CD14-positive monocyte (primary cell): ENCODE measurements at regions not wholly inside any gene's neighbourhood (a gene's known extent, or its start where the extent isn't known, plus 50 kb on each side); places are given as distances from the start of the nearest gene placed in this dataset.

Experiments
- DNase-seq, 3 donors: peaks; one replicate each; pipeline ENCODE4 v3.0.0-alpha.2; 2011 to 2022
- H2AFZ ChIP-seq: 2 replicates; pipeline ENCODE4 v1.6.0; 2012; ENCODE audit warnings: mild to moderate bottlenecking, low read depth, low read length, inconsistent platforms; ENCODE audit not compliant: insufficient read depth, poor library complexity, severe bottlenecking
- H3K27ac ChIP-seq, 2 donors: 1 replicate in 1 of 2; 2 replicates in 1 of 2; pipeline ENCODE4 v1.5.1; 2012 to 2013; ENCODE audit warnings: low read length in 2 of 2, control low read depth in 1 of 2, inconsistent platforms in 1 of 2, low read depth in 1 of 2, mild to moderate bottlenecking in 1 of 2
- H3K27me3 ChIP-seq, 2 donors: one replicate each; pipeline versions ENCODE4 v1.6.0 to v1.6.1; 2011 to 2013; ENCODE audit warnings: low read length in 2 of 2; ENCODE audit not compliant: control insufficient read depth in 2 of 2, insufficient read depth in 2 of 2
- H3K36me3 ChIP-seq, 2 donors: replicated peaks in 1 of 2; 1 replicate in 1 of 2; 2 replicates in 1 of 2; pipeline versions ENCODE4 v1.5.1 to v1.6.1; 2012 to 2013; ENCODE audit warnings: low read length in 2 of 2, control low read depth in 1 of 2, inconsistent platforms in 1 of 2, mild to moderate bottlenecking in 1 of 2; ENCODE audit not compliant: insufficient read depth in 2 of 2, control insufficient read depth in 1 of 2
- H3K4me1 ChIP-seq, 2 donors: 1 replicate in 1 of 2; 2 replicates in 1 of 2; pipeline versions ENCODE4 v1.5.1 to v1.6.1; 2012 to 2013; ENCODE audit warnings: low read length in 2 of 2, control low read depth in 1 of 2, inconsistent platforms in 1 of 2, mild to moderate bottlenecking in 1 of 2, moderate library complexity in 1 of 2; ENCODE audit not compliant: insufficient read depth in 2 of 2, control insufficient read depth in 1 of 2
- H3K4me2 ChIP-seq: replicated peaks from 2 replicates; pipeline ENCODE3; 2012; ENCODE audit warnings: low read length, moderate library complexity, mild to moderate bottlenecking; ENCODE audit not compliant: poor library complexity, severe bottlenecking; ENCODE audit errors: extremely low read depth
- H3K4me3 ChIP-seq, 3 experiments: fragments of 200-600 bp in 1 of 3; sonication (generic) in 1 of 3; replicated peaks in 1 of 3; 1 replicate in 2 of 3; 2 replicates in 1 of 3; pipeline ENCODE4 v1.5.1; 2011 to 2013; ENCODE audit warnings: low read length in 3 of 3, mild to moderate bottlenecking in 3 of 3, control low read depth in 2 of 3, low read depth in 2 of 3, inconsistent platforms in 1 of 3, moderate library complexity in 1 of 3
- H3K79me2 ChIP-seq: 2 replicates; pipeline ENCODE4 v1.6.0; 2012; ENCODE audit warnings: mild to moderate bottlenecking, control low read depth, inconsistent platforms, low read length, moderate library complexity; ENCODE audit not compliant: insufficient read depth
- H3K9ac ChIP-seq: 2 replicates; pipeline ENCODE4 v1.6.0; 2017; ENCODE audit warnings: low read length, mild to moderate bottlenecking; ENCODE audit not compliant: insufficient read depth, poor library complexity, severe bottlenecking
- H3K9me3 ChIP-seq, 2 donors: replicated peaks in 1 of 2; 1 replicate in 1 of 2; 2 replicates in 1 of 2; pipeline versions ENCODE4 v1.5.1 to v1.6.1; 2012 to 2013; ENCODE audit warnings: low read length in 2 of 2, control low read depth in 1 of 2; ENCODE audit not compliant: control insufficient read depth in 1 of 2, insufficient read depth in 1 of 2
- H4K20me1 ChIP-seq: 2 replicates; pipeline ENCODE4 v1.6.0; 2012; ENCODE audit warnings: mild to moderate bottlenecking, low read length, control low read depth, moderate library complexity; ENCODE audit not compliant: insufficient read depth
- H3K27ac Mint-ChIP-seq, 7 donors: one replicate each; pipeline ENCODE4 v1.8.0; 2020; ENCODE audit warnings: mild to moderate bottlenecking in 7 of 7, mixed read lengths in 7 of 7, moderate library complexity in 6 of 7, inconsistent platforms in 2 of 7
- H3K27me3 Mint-ChIP-seq, 3 donors: one replicate each; pipeline ENCODE4 v1.8.0; 2021 to 2022; ENCODE audit warnings: low read depth in 3 of 3, mild to moderate bottlenecking in 3 of 3, mixed read lengths in 3 of 3, moderate library complexity in 3 of 3, inconsistent platforms in 1 of 3
- H3K36me3 Mint-ChIP-seq, 2 donors: one replicate each; pipeline ENCODE4 v1.8.0; 2020; ENCODE audit warnings: mixed read lengths in 2 of 2, inconsistent platforms in 1 of 2, mild to moderate bottlenecking in 1 of 2
- H3K4me1 Mint-ChIP-seq: one replicate; pipeline ENCODE4 v1.8.0; 2020; ENCODE audit warnings: mild to moderate bottlenecking, mixed read lengths
- H3K4me3 Mint-ChIP-seq, 2 donors: one replicate each; pipeline ENCODE4 v1.8.0; 2020; ENCODE audit warnings: mild to moderate bottlenecking in 2 of 2, mixed read lengths in 2 of 2, moderate library complexity in 1 of 2
- H3K9me3 Mint-ChIP-seq, 7 donors: one replicate each; pipeline ENCODE4 v1.8.0; 2020 to 2022; ENCODE audit warnings: mixed read lengths in 7 of 7, mild to moderate bottlenecking in 6 of 7, moderate library complexity in 6 of 7, inconsistent platforms in 2 of 7
- WGBS: methylation state at CpG from one replicate; pipeline ENCODE4 v1.1.5; 2013; ENCODE audit warnings: missing lambda C conversion rate; ENCODE audit not compliant: insufficient coverage; 5-methylcytosine and 5-hydroxymethylcytosine counted together
- intact Hi-C, 2 donors: fragments of 100-400 bp; cut with micrococcal nuclease; formaldehyde crosslinking; loops; one replicate each; pipeline versions ENCODE4 v1.15.0 to v1.15.1; 2023
- TF ChIP-seq, protein P1 (sequence below): fragments of 200-600 bp; IDR thresholded peaks from one replicate; pipeline ENCODE4 v1.8.0; 2022; ENCODE audit warnings: antibody characterized with exemption, mild to moderate bottlenecking

DNA sequence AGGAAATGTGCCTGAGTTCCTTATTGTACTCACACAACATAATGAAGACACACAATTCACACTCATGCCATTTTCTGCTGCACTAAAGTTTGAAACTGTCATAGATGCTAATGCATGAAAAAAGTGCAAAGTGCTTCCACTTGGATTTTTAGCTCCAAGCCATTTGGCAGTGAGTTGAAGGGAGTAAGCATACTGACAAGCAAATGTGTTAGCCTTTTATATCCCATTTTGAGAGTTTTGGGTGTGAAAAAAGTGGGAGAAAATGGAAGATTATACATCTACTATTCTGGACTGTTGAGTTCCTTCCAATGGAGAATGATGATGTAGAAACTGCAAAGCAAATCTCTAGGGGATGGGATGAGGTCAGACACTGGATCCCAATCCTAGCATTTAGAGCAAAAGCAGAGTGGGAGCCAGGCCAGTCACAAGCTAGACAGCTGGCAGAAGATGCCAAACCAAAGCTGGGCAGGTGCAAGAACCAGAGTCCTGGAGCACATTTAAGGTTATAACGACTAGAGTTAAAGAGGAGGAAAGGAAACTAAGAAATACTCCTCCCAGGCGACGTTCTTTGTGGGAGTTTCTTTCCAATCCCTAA lies 216.8 kb downstream of the FBXO8 start:
- H3K4me3 ChIP-seq: no peak overlapping the region

DNA sequence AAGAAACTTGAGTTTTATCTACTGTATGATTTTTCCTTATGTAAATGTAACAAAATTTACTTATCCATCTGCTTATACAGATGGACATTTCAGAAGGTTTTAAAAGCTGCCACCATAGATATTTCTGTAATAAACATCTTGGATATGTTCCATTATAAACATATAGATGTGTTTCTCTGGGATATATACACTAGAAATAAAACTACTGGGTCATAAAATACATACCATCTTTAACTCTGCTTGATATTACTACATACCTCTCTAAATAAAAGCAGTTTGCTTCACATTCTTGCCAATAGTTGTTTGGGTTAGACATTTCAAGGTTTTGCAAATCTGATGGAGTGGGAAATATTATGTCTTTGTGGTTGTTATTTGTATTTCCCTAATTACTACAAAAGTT lies 220.6 kb downstream of the FBXO8 start:
- no peak overlapping the region for H3K9ac ChIP-seq
- TF ChIP-seq, protein P1, sequence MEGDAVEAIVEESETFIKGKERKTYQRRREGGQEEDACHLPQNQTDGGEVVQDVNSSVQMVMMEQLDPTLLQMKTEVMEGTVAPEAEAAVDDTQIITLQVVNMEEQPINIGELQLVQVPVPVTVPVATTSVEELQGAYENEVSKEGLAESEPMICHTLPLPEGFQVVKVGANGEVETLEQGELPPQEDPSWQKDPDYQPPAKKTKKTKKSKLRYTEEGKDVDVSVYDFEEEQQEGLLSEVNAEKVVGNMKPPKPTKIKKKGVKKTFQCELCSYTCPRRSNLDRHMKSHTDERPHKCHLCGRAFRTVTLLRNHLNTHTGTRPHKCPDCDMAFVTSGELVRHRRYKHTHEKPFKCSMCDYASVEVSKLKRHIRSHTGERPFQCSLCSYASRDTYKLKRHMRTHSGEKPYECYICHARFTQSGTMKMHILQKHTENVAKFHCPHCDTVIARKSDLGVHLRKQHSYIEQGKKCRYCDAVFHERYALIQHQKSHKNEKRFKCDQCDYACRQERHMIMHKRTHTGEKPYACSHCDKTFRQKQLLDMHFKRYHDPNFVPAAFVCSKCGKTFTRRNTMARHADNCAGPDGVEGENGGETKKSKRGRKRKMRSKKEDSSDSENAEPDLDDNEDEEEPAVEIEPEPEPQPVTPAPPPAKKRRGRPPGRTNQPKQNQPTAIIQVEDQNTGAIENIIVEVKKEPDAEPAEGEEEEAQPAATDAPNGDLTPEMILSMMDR: no peak
- Mint-ChIP-seq H3K9me3 (peaks cover 0 to 5% (median 5%) of the 10 kb centered on the region in 7 donors), H3K27ac (no peak overlapping the region), H3K4me1 (peaks cover 22% of the 10 kb centered on the region), H3K4me3 (no peak overlapping the region), H3K27me3 (peaks cover 4 to 12% (median 7%) of the 10 kb centered on the region in 3 donors), H3K36me3 (no peaks in the 10 kb centered on the region)
- H3K36me3 ChIP-seq: no peaks in the 10 kb centered on the region
- no peaks in the 10 kb centered on the region for H3K79me2 ChIP-seq
- H3K27me3 ChIP-seq: no peaks in the 10 kb centered on the region
- DNase-seq: no peak
- H3K4me1 ChIP-seq: peaks cover 0 to 16% of the 10 kb centered on the region in 2 donors
- no peak overlapping the region for H3K4me2 ChIP-seq
- H3K9me3 ChIP-seq: no peaks in the 10 kb centered on the region
- H4K20me1 ChIP-seq: no peaks in the 10 kb centered on the region
- no peak overlapping the region for H2AFZ ChIP-seq
- H3K4me3 ChIP-seq: no peak overlapping the region
- intact Hi-C loops: no loop called here
- no peak overlapping the region for H3K27ac ChIP-seq

More for the DNA sequence above, 216.8 kb downstream of the FBXO8 start:
- 80% methylated on average over 2 of the region's 3 CpGs for WGBS
- TF ChIP-seq, protein P1: no peak
- Mint-ChIP-seq H3K27ac (no peak overlapping the region), H3K4me1 (no peaks in the 10 kb centered on the region), H3K27me3 (peaks cover 5 to 16% (median 8%) of the 10 kb centered on the region in 3 donors), H3K36me3 (no peaks in the 10 kb centered on the region), H3K9me3 (peaks cover 0 to 5% (median 0%) of the 10 kb centered on the region in 7 donors), H3K4me3 (no peak overlapping the region)
- Histone ChIP-seq H3K27ac (no peak overlapping the region), H2AFZ (no peak overlapping the region), H3K79me2 (no peaks in the 10 kb centered on the region), H3K4me1 (no peaks in the 10 kb centered on the region), H3K27me3 (peaks cover 0 to 2% of the 10 kb centered on the region in 2 donors), H3K9me3 (no peaks in the 10 kb centered on the region), H3K4me2 (no peak overlapping the region), H4K20me1 (no peaks in the 10 kb centered on the region), H3K36me3 (no peaks in the 10 kb centered on the region), H3K9ac (no peak overlapping the region)
- DNase-seq: no peak
- intact Hi-C loops: no loop called here
